NCI-H2196 (cell line): ENCODE measurements at regions not wholly inside any gene's neighbourhood (a gene's known extent, or its start where the extent isn't known, plus 50 kb on each side); places are given as distances from the start of the nearest gene placed in this dataset.
"Not testable (repeated sequence)": the region's sequence is repeated elsewhere in the genome, so short reads cannot be mapped to it uniquely, and the experiment has no call there.

Source experiments
- DNase-seq: peaks from one replicate; lab custom pipeline; 2025; ENCODE audit not compliant: unreplicated experiment; lab: John Stamatoyannopoulos, UW

DNA sequence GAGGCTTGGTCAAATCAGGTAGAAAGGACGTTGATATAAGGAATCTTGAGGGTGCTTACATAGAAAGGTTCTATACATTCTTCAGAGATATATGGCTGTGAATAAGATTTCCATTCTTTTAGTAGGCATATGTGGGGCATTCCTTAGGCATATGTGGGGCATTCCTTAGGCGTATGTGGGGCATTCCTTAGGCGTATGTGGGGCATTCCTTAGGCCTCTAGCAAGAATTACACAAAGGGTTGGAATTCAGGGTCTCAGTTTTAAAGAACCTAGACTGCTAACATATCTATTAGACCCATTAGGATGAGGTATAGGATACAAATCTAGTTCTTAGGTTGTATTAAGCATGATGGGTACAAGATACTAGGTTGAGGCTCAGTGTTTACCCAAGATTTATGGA is 607.8 kb downstream of the SI start:
- DNase-seq = no peak

DNA sequence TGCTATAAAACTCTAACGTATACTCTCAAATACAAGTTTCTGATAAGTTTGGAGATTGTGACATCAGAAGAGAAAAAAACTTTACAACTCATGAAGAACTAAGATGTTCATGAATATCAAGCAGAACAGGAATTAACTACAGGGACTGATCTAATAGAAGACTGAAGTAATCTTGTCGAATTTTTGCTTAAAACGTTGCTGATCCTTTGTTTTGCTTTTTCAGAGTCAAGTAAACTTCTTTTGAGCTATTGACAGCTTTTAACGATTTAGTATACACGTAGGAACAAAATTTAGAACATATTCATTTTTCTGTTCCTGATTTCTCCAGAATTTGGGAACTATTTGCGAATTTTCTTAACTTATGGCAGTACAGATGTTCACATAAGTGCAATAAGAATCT is 610.2 kb downstream of the SI start:
- DNase-seq = no peak

DNA sequence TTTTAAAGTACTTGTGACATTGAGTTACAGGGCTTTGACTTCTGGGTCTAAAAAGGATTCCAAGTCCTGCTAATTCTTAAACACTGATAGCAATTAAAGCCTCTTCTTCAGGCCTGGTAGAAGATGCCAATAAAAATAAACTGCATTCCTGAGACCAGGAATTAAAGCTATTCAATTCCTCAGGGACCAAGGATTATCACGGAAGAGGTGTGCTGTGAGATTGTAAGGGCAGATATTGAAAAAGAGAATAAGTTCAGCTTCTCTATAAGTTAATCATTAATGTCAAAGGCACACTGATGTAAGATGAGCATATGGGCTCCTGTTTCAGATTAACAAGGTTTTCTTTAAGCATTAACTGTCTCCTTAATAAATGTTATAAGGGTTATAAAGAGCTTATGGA is 611.3 kb downstream of the SI start:
- DNase-seq = no peak

DNA sequence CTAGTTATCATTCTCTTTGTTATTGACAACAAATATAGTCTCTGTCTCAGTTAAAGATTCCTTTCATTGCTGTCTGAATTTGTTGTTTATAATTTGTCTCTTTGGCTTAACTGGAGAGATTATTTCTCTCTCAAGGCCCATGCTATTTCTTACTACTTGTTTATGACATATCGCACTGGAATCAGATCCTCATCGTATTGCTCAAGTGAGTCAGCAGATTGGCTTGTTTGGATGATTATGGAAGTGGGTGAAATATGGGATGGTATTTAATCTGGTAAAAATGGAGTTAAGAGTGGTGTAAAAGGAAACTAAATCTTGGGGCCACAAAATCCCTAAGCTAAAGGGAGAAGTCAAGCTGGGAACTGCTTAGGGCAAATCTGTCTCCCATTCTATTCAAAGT is 613.1 kb downstream of the SI start:
- DNase-seq = no peak

DNA sequence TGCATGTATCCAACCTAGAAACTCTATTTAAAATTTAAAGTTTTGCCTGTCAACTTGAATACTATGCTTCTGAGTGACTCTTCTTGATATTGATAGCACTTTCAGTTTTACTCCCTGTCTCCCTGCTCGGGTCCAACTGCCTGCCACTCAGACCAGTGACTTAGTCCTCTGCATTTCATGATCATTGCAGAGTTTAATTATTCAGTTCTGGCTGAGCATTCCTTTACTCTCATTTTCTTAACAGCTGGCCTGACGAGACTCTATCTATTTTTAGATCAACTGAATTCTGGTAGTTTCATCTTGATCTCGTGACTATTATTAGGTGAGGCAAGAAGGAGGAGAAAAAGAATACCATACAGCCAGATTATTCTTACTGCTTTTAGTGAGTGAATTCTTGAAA is 617.4 kb downstream of the SI start:
- DNase-seq = no peak

DNA sequence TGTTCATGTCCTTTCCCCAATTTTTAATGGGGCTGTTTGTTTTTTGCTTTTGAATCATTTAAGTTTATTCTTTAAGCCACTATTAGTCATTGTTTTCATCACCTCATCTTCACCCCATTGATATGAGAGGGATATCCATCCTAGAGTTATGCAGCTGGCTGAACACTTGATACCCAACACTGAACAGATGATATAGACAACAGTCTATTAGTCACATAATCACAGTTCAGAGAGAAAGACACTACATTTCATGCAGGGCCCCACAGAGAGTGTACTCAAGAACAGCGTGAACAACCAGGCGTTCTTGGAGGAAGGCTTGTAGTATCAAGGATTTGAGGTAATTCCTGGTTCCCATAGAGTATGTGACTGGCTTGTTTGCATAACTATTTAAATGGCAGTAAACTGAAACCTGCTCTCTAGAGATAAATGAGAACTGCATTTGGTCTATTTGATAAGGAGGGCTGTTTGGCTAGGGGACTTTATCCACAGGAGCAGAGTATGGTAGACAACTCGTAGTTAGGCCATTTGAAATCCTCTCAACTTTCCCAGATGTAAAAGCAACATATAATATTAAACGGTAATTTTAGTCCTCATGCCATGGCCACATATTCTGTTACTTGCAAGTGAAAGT is 618.7 kb downstream of the SI start:
- DNase-seq = no peak

DNA sequence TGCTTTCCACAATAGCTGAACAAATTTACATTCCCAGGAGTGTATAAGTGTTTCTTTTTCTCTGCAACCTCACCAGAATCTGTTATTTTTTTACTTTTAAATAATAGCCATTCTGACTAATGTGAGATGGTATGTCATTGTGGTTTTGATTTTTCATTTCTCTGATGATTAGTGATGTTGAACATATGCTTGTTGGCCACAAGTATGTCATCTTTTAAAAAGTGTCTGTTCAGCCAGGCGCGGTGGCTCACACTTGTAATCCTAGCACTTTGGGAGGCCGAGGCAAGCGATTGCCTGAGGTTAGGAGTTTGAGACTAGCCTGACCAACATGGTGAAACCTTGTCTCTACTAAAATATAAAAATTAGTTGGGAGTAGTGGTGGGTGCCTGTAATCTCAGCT is 619.3 kb downstream of the SI start:
- no peak for DNase-seq

DNA sequence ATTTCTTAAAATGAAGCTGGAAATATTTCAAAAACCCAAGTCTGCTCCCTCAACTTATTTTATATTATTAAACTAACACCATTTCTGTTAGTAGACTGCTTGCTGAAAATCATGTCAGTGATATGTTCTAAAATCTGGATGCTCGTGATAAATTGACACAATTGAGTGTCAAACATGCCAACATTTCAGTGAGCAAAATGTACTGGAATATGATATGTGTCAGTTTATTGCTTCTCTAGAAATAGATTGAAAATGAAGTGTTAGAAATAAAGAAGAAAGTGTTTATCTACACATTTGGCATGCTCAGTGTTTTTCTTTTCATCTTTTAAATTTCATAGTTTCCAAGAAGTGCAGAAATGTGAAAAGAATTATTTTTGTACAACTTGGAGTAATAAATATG is 624.6 kb downstream of the SI start:
- no peak for DNase-seq

DNA sequence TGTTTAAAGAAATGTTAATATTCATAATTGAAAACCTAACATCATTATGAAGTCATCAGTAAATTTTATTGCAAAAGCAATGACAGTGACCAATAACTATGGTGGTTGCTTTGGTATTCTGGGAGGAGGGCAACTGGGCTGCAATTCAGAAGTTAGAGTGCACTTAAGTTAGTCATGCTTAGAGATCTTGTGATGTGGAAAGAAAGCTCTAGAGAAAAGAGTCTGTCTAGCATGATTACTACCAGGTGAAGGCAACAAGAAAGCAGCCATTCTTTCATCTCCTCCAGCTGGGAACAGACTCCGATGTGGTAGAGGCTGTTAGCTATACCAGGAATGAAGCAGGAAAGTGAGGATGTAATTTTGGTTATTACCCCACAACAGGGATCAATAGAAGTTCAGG is 625.6 kb downstream of the SI start:
- DNase-seq = no peak

DNA sequence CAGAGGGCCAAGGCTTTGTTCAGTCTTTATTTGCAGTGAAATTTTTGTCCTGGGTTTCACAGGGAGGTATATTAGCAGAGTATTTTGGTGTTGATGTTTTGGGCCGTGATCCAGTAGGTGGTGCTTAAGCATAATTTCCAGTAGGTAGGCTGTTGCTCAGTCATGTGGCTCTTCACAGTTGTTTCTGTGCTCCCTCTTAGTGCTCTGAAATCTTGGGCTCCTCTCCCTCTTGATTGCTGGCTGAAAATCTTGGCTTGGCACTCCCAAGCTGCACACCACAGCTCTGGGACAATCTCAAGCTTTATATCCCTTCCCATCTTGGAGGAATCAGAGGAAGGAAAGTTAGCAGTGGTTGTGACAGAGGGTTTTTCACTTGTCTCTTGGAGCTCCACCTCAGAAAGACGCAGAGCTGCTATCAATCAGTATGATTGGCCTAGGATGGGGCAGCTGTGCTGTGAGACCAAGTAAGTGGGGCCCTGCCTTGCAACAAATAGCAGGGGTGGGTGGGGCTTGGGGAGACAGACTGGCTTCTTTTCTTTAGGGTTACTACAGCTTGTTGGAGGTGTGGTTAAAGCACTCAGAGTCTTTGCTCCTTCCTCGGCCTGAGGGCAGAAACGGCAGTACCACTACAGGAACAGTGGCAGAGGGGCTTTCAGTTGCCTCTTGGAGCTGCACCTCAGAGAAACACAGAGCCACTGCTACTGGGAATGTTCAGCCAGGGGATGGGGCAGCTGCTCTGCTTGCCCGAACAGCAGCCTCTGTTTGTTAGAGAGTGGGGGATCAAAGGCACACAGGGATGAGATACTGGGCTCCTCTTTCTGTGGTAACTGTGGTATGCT is 627.0 kb downstream of the SI start:
- no peak for DNase-seq

DNA sequence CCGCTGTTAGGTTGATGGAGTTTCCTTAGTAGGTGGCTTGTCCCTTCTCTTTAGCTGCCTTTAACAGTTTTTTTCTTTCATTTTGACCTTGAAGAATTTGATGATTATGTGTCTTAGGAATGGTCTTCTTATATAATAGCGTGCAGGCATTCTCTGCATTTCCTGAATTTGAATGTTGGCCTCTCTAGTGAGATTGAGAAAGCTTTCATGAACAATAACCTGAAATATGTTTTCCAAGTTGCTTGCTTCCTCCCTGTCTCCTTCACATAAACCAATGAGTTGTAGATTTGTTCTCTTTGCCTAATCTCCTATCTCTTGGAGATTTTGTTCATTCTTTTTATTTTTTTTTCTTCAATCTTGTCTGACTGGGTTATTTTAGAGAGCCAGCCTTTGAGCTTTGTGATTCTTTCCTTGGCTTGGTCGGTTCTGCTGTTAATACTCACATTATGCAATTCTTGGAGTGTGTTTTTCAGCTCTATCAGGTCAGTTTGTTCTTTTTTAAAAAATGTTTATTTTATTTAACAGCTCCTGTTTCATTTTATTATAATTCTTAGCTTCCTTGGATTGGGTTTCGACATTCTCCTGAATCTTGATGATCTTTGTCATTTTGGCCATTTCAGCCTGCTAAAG is 627.9 kb downstream of the SI start:
- no peak for DNase-seq

DNA sequence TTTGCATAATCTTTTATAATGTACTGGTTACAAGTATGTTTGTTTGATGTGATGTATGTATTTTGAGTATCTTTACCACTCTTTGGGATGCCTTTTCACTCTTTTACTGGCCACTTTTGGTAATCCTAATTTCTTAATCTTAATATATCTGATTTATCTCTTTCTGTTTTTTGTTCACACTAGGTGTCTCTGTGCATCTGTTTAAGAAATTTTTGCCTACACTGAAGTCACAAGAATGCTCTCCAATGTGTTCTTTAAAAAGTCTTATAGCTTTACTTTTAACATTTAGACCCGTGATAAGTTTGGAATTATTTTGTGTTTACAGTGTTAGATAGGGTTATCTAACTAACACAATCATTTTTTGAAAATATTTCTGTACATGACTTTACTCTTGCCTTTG is 659.1 kb downstream of the SI start:
- no peak for DNase-seq

DNA sequence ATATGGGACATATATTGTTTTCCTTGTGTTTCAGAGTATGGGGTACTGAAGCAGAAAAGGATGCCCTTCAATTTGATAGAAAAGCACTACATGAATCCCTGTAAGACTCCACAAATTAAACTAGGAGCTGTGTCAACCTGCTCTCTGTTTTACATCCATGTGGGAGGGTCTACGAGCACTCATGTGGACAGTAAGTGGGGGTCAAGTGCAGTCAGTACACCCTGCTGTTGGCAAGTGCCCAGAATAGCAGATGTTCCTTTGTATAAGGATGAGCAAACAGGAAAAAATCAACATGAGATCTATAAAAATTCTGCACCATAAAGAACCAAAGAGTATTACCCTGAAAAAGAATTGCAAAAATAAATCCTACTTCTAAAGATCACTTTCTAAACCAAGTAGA is 659.9 kb downstream of the SI start:
- DNase-seq = peak; percentile 95

DNA sequence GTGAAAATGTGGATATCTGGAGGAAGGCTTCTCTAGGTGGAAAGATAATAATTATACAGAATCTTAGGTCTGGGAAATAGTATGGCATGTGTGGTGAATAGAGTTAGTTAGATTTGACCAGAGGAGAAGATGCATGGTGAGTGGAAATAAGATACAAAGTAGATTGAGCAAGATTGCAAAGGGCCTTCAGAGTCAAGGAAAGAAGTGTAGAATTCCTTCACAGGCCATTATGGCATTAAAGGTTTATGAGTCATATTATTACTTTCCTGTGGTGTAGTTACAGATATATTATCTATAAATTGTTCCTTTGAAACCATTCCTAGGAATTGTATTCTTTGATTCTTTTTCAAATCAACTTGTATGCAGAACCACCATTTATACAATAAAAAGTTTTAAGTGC is 660.3 kb downstream of the SI start:
- DNase-seq = peak; percentile 41

DNA sequence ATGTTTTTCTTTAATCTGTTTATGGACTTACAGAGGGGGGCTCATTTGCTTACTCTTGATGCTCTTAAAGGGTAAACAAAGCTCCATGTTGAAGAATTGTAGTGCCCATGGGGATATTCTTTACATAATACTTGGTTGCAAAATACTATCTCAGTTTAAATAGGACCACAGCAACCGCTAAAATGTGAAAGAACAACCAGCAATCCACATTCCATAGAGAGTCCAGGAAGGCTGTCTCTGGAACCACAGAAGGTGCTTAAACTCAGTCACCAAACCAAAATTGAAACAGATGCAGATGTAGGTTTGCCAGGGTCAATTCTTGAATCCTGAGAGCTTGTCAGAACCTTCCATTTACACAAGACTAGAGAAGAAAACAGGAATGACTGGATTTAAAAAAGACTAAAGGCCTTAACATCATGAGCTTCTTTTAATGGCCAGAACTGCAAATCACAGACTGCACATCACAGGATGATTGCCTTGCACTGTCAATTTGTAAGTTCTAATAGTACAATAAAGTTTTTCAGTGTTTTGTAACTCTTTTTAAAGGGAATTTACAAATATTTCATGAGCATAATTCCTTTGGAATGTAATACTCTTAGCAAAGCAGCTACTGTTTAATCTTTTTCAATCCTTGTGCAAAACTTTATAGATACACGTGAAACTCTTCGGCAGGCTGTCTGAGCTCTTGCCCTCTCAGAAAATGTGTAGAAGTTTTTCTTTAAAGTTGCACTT is 661.6 kb downstream of the SI start:
- DNase-seq = no peak

DNA sequence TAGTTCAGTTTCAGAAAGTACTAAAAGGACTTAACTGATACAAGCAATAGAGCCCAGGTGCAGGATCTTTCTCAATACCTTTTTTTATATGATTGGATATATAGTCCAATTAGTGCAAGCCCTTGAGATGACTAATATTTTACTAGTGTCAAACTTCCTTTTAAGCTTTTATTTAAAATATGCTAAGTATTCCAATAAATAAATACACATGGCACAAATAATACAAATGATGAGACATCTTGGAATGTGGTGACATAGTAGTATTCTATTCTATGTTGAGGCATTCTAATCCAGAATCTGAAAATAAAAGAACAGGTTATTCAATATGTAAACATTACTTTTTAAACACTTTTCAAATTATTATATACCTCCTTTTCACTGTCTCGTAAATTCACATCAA is 670.0 kb downstream of the SI start:
- no peak for DNase-seq

DNA sequence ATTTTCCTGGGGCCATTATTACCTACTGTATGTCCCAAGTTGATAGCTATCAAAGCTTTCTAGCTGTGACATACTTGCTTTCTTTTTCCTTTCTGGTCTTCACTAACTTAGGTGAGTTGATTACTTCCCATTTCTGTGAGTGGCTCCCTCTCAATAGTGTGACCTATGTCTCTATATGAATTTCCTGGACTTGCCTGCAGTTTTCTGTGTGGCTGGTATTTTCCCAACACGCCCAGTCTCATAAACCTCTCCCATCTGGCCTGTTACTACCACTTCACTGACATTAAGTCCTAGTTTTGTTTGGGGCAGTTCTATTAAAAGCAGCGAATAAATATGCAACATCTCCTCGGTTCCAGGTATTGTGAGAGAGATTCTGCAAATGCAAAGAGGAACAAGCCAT is 671.2 kb downstream of the SI start:
- no peak for DNase-seq

DNA sequence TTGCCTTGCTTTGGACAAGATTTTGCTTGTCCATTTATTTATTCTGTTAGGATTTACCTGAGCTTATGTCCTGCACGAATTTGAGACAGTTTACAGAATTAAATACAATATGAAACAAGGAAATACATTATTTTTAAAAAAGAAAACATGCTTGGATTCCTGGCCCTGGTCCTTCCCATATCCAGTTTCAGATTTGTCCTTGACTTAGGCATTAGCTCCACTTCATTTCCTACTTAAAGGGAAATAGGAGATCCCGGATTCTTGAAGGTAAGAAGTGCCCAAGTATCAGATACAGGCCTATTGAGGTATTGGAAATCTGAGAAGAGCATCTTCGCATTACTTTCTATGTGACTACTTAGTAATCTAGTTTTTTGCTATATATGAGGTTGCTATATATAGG is 672.0 kb downstream of the SI start:
- DNase-seq = no peak

DNA sequence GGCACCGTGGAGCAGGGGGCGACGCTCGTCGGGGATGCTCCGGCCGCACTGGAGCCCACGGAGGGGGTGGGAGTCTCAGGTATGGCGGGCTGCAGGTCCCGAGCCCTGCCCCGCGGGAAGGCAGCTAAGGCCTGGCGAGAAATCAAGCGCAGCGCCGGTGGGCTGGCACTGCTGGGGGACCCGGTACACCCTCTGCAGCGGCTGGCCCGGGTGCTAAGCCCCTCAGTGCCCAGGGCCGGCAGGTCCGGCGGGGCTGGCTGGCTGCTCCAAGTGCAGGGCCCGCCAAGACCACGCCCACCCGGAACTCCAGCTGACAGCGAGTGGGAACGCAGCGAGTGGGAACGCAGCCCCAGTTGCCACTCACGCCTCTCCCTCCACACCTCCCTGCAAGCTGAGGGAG is 676.4 kb downstream of the SI start:
- DNase-seq = no peak

DNA sequence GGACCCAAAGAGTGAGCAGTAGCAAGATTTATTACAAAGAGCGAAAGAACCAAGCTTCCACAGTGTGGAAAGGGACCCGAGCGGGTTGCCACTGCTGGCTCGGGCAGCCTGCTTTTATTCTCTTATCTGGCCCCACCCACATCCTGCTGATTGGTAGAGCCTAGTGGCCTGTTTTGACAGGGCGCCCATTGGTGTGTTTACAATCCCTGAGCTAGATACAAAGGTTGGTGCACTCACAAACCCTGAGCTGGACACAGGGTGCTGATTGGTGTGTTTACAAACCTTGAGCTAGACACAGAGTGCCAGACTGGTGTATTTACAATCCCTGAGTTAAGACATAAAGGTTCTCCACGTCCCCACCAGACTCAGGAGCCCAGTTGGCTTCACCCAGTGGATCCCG is 676.9 kb downstream of the SI start:
- not testable (repeated sequence) for DNase-seq

DNA sequence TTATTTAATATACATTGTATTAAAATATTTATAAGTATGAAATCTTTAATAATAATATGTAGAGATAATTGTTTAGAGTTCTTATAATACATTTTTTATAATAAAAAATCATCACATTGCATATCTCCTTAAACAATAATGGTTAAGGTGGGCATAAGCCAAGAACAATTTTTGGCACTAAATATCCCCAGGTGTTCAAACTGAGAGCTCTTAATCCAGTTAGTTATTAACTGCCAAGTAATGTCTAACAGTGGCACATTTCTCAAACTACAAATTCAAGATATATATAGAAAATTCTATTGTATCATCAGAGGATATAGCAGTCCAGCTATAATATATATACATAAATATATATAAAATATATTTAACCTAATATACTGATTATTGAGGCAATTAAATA is 680.8 kb downstream of the SI start:
- no peak for DNase-seq

DNA sequence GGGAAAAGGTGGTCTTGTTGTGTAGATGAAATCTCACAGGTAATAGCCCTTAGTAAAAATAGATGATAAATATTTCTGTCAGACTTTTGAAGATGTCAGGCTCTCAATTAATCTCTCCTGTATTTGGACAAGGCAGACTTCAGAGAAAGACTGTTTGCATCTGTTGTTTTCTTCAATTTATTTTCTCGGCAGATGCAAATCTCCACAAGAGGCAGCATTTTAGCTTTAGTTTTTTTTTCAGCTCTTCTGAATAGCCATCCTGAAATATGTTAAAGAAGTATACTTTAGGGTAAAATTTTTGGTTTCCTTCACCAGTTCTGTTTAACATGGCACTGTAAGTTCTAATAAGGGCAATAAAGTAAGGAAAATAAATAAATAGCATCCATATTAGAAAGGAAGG is 685.1 kb downstream of the SI start:
- DNase-seq = no peak
